ENCODE measurements at regions not wholly inside any gene's neighbourhood (a gene's known extent, or its start where the extent isn't known, plus 50 kb on each side); places are given as distances from the start of the nearest gene placed in this dataset.

- Histone ChIP-seq H3K4me3 (no peak overlapping the region), H3K27ac (peak overlapping the region in 1 of 2 donors; percentile 2)
- peak; percentile 50 for DNase-seq (ENCODE audit: low spot score)
- TF ChIP-seq CTCF (IDR thresholded peaks at IDR 0.05): no peak
Measured at GRCh38 chr2:19775315-19775714, 126.5 kb downstream of the TTC32 start.

GRCh38 chr2:19774805-19775176 is 127.0 kb downstream of the TTC32 start:
- DNase-seq (ENCODE audit: low spot score): no peak
- Histone ChIP-seq H3K27ac (peak overlapping the region in 1 of 2 donors; percentile 13), H3K4me3 (no peak overlapping the region)
- no peak for TF ChIP-seq CTCF (IDR thresholded peaks at IDR 0.05)

GRCh38 chr2:19772981-19773380 is 128.8 kb downstream of the TTC32 start:
- no peak for TF ChIP-seq CTCF (IDR thresholded peaks at IDR 0.05)
- H3K4me3 ChIP-seq: no peak overlapping the region
- no peak overlapping the region for H3K27ac ChIP-seq
- DNase-seq (ENCODE audit: low spot score): no peak

GRCh38 chr2:19769513-19769912 is 132.3 kb downstream of the TTC32 start:
- no peak for DNase-seq (ENCODE audit: low spot score)
- TF ChIP-seq CTCF (IDR thresholded peaks at IDR 0.05): no peak
- H3K4me3 ChIP-seq: no peak overlapping the region
- H3K27ac ChIP-seq: no peak overlapping the region

GRCh38 chr2:19767899-19768298 is 133.9 kb downstream of the TTC32 start:
- no peak for TF ChIP-seq CTCF (IDR thresholded peaks at IDR 0.05)
- H3K4me3 ChIP-seq: no peak overlapping the region
- no peak for DNase-seq (ENCODE audit: low spot score)
- no peak overlapping the region for H3K27ac ChIP-seq

GRCh38 chr2:19764998-19765397 is 136.8 kb downstream of the TTC32 start:
- no peak for DNase-seq (ENCODE audit: low spot score)
- no peak overlapping the region for H3K4me3 ChIP-seq
- H3K27ac ChIP-seq: no peak overlapping the region
- TF ChIP-seq CTCF (IDR thresholded peaks at IDR 0.05): no peak

GRCh38 chr2:19763731-19764130 is 138.1 kb downstream of the TTC32 start:
- no peak overlapping the region for H3K4me3 ChIP-seq
- DNase-seq (ENCODE audit: low spot score): no peak
- H3K27ac ChIP-seq: no peak overlapping the region
- TF ChIP-seq CTCF (IDR thresholded peaks at IDR 0.05): no peak
